Choroid plexus epithelial cell (primary cell): ENCODE measurements at regions not wholly inside any gene's neighbourhood (a gene's known extent, or its start where the extent isn't known, plus 50 kb on each side); places are given as distances from the start of the nearest gene placed in this dataset.

ENCODE experiments used
- DNase-seq: peaks from one replicate; pipeline ENCODE4 v3.0.0-alpha.2; 2010; ENCODE audit warnings: low read depth
- H3K4me3 ChIP-seq: 2 replicates; pipeline ENCODE4 v1.5.1; 2011; ENCODE audit warnings: low read depth, mild to moderate bottlenecking, control low read depth, low read length, moderate library complexity
- CTCF ChIP-seq: conservative IDR thresholded peaks from 2 replicates; pipeline ENCODE4 v1.5.1; 2011; ENCODE audit warnings: low read depth, mild to moderate bottlenecking, control low read depth, inconsistent platforms, low read length, moderate library complexity

DNA sequence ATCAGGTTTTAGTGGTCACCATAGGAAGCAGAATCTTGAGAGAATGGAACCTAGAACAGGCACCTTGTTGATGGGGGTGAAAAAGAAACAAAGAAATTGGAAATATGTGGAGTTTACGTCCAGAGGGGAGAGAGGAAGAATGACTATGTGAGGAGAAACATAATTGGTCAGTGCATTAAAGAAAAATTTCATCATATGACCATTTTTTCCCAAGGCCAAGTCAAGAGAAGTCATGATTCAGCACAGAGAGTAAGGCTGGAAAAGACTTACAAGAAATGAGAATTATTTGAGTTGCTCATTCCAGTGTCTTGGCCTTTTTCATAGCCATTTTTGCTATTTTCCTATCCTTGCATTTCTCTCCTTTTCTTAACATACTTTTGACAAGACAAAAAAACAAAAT, 421.7 kb downstream of the EFNB2 start:
- no peak overlapping the region for H3K4me3 ChIP-seq
- no peak for TF ChIP-seq CTCF
- DNase-seq: peak; percentile 30

DNA sequence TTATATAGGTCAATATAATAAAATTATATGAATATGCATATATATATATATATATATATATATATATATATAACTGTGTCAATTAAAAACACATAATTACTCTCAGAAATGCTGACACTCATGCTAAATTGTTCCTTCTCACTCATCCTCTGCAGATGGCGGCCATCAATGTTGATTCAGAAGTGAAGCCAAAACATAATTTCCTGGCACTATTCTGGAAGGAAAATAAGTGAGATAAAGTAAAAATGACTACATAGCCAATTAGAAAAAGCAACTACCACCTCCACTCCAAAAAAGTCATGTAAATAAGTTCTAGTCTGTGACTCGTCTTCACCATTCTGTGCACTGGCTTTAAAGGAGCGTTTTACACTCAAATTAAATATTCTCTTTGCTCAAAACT, 423.3 kb downstream of the EFNB2 start:
- no peak overlapping the region for H3K4me3 ChIP-seq
- no peak for TF ChIP-seq CTCF
- DNase-seq: no peak

GRCh38 chr13:106110241-106110855, 425.1 kb downstream of the EFNB2 start:
- TF ChIP-seq CTCF: no peak
- H3K4me3 ChIP-seq: no peak overlapping the region
- no peak for DNase-seq

GRCh38 chr13:106109391-106109791, 426.1 kb downstream of the EFNB2 start:
- no peak for TF ChIP-seq CTCF
- H3K4me3 ChIP-seq: no peak overlapping the region
- DNase-seq: peak; percentile 37

- H3K4me3 ChIP-seq: no peak overlapping the region
- no peak for TF ChIP-seq CTCF
- no peak for DNase-seq
These were observed 427.1 kb downstream of the EFNB2 start for GRCh38 chr13:106108346-106108745.

DNA sequence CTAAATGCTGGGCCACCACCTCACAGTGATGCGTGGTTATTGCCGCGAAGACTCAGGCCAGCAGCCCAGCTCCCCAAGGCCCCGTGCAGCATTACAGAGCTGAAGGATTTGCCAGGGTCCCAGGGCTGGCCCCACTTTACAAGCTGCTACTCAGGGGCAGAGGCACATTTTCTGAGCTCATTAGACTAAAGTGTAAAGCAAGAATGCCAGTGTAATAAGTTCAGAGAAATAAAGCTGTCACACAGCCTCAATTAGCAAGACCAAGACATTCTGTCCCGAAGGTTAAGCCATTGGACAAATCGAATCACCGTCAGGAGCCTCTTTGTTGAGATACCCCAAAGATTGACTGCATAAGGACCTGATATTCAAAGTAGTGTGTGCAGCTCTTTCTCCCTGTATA, 428.4 kb downstream of the EFNB2 start:
- H3K4me3 ChIP-seq: no peak overlapping the region
- TF ChIP-seq CTCF: no peak
- no peak for DNase-seq

DNA sequence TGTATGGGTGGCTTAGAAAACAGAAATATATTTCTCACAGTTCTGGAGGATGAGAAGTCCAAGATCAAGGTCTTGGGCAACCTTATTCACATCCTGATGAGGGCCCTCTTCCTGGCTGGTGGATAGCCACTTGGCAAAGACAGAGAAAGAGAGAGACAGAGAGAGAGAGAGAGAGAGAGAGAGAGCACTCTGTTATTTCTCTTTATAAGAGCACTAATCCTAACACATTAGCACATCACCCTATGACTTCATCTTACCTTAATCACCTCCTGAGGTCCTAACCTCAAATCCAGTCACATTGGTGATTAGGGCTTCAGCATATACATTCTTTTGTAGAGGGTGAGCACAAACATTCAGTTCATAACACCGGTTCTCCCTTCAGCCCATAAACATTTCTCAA, 430.3 kb downstream of the EFNB2 start:
- TF ChIP-seq CTCF: no peak
- no peak for DNase-seq
- no peak overlapping the region for H3K4me3 ChIP-seq
